H1 (cell line): ENCODE measurements at regions not wholly inside any gene's neighbourhood (a gene's known extent, or its start where the extent isn't known, plus 50 kb on each side); places are given as distances from the start of the nearest gene placed in this dataset.

Experiments used
- CTCF ChIA-PET: fragments of 300-600 bp; sonication (Branson Sonifier 250); formaldehyde crosslinking; loops from one replicate; lab custom pipeline; 2021; ENCODE audit not compliant: partially characterized antibody; lab: Charles Lee
- POLR2A ChIA-PET: fragments of 300-600 bp; sonication (Branson Sonifier 250); formaldehyde crosslinking; loops from one replicate; lab custom pipeline; 2021; ENCODE audit warnings: inconsistent platforms; ENCODE audit not compliant: partially characterized antibody; lab: Charles Lee
- DNase-seq, 2 experiments: peaks; one replicate each; pipeline versions ENCODE4 v3.0.0 to v3.0.0-alpha.2; 2010 to 2022; ENCODE audit warnings: low spot score in 2 of 2, low read depth in 1 of 2, mixed read lengths in 1 of 2
- FAIRE-seq: peaks from 2 replicates; lab custom pipeline; 2011; peaks lifted over from hg19 to GRCh38; lab: Jason Lieb, UNC
- H2AFZ ChIP-seq: 2 replicates; pipeline ENCODE4 v1.8.1; 2012; ENCODE audit warnings: low read length, inconsistent platforms
- H2AK5ac ChIP-seq: 2 replicates; pipeline ENCODE4 v1.6.1; 2013; ENCODE audit warnings: low read depth, low read length
- H2BK120ac ChIP-seq: replicated peaks from 2 replicates; pipeline ENCODE3; 2013; ENCODE audit warnings: low read depth, low read length, inconsistent platforms
- H2BK12ac ChIP-seq: 2 replicates; pipeline ENCODE4 v1.6.1; 2013; ENCODE audit warnings: low read depth, low read length
- H2BK15ac ChIP-seq: 2 replicates; pipeline ENCODE4 v1.6.1; 2013; ENCODE audit warnings: low read length
- H2BK20ac ChIP-seq: 2 replicates; pipeline ENCODE4 v1.6.1; 2013; ENCODE audit warnings: low read length
- H2BK5ac ChIP-seq: 2 replicates; pipeline ENCODE4 v1.6.1; 2013; ENCODE audit warnings: low read depth, low read length
- H3K14ac ChIP-seq: 2 replicates; pipeline ENCODE4 v1.6.1; 2013; ENCODE audit warnings: inconsistent platforms; ENCODE audit not compliant: insufficient read length
- H3K18ac ChIP-seq: 2 replicates; pipeline ENCODE4 v1.6.1; 2013; ENCODE audit warnings: low read length; ENCODE audit errors: extremely low read depth
- H3K23ac ChIP-seq: 2 replicates; pipeline ENCODE4 v1.6.1; 2013; ENCODE audit warnings: inconsistent platforms; ENCODE audit not compliant: insufficient read length
- H3K23me2 ChIP-seq: 2 replicates; pipeline ENCODE4 v1.6.1; 2013; ENCODE audit warnings: low read depth, low read length
- H3K27ac ChIP-seq: 2 replicates; pipeline ENCODE4 v1.6.1; 2011; ENCODE audit warnings: low read depth, low read length, inconsistent platforms
- H3K27me3 ChIP-seq, 4 experiments: replicated peaks in 1 of 4; 1 replicate in 1 of 4; 2 replicates in 3 of 4; pipeline versions ENCODE4 v1.6.1 to v1.8.1; 2011 to 2013; ENCODE audit warnings: low read length in 3 of 4, mild to moderate bottlenecking in 3 of 4, inconsistent platforms in 2 of 4, mixed read lengths in 2 of 4, moderate library complexity in 1 of 4; ENCODE audit not compliant: control insufficient read depth in 3 of 4, insufficient read depth in 3 of 4; ENCODE audit errors: extremely low read depth in 1 of 4
- H3K36me3 ChIP-seq, 4 experiments: 2 replicates each; pipeline versions ENCODE4 v1.6.1 to v1.8.1; 2011 to 2013; ENCODE audit warnings: mild to moderate bottlenecking in 4 of 4, low read length in 3 of 4, moderate library complexity in 2 of 4, control low read depth in 1 of 4, inconsistent platforms in 1 of 4; ENCODE audit not compliant: insufficient read depth in 4 of 4, control insufficient read depth in 2 of 4
- H3K4ac ChIP-seq: replicated peaks from 2 replicates; pipeline ENCODE3; 2013; ENCODE audit warnings: low read length, low read depth, mixed read lengths, inconsistent platforms; ENCODE audit not compliant: insufficient read length
- H3K4me1 ChIP-seq, 4 experiments: replicated peaks in 1 of 4; 1 replicate in 1 of 4; 2 replicates in 3 of 4; pipeline versions ENCODE4 v1.6.1 to v1.8.1; 2011 to 2013; ENCODE audit warnings: low read length in 3 of 4, inconsistent platforms in 2 of 4, mixed read lengths in 1 of 4; ENCODE audit not compliant: insufficient read depth in 4 of 4, control insufficient read depth in 3 of 4
- H3K4me2 ChIP-seq, 2 experiments: 2 replicates each; pipeline versions ENCODE4 v1.6.1 to v1.8.1; 2011 to 2013; ENCODE audit warnings: low read depth in 2 of 2, low read length in 2 of 2, control low read depth in 1 of 2, inconsistent platforms in 1 of 2, mild to moderate bottlenecking in 1 of 2; ENCODE audit not compliant: insufficient read depth in 1 of 2
- H3K4me3 ChIP-seq, 4 experiments: fragments of 200-600, 300-600 bp in 1 of 4; sonication (generic), shearing (Covaris generic), sonication (Bioruptor Twin) in 1 of 4; 2 replicates each; pipeline versions ENCODE4 v1.5.1 to v1.8.1; 2011 to 2016; ENCODE audit warnings: low read length in 4 of 4, low read depth in 3 of 4, control low read depth in 2 of 4, inconsistent platforms in 2 of 4, mild to moderate bottlenecking in 2 of 4, mixed read lengths in 1 of 4, moderate library complexity in 1 of 4; ENCODE audit not compliant: insufficient read depth in 2 of 4; ENCODE audit errors: extremely low read depth in 1 of 4
- H3K56ac ChIP-seq: replicated peaks from 2 replicates; pipeline ENCODE3; 2013; ENCODE audit warnings: low read depth, mild to moderate bottlenecking, mixed read lengths, low read length, inconsistent platforms; ENCODE audit not compliant: insufficient read length
- H3K79me1 ChIP-seq: 2 replicates; pipeline ENCODE4 v1.6.1; 2013; ENCODE audit warnings: low read depth, low read length, control low read depth
- H3K79me2 ChIP-seq, 2 experiments: 2 replicates each; pipeline versions ENCODE4 v1.6.1 to v1.8.1; 2012 to 2013; ENCODE audit warnings: low read length in 2 of 2, mild to moderate bottlenecking in 2 of 2, inconsistent platforms in 1 of 2; ENCODE audit not compliant: insufficient read depth in 2 of 2, control insufficient read depth in 1 of 2
- H3K9ac ChIP-seq, 4 experiments: replicated peaks in 1 of 4; 1 replicate in 1 of 4; 2 replicates in 3 of 4; pipeline versions ENCODE4 v1.6.1 to v1.8.1; 2011 to 2013; ENCODE audit warnings: low read depth in 3 of 4, low read length in 3 of 4, control low read depth in 2 of 4, mild to moderate bottlenecking in 2 of 4, moderate library complexity in 2 of 4, inconsistent platforms in 1 of 4; ENCODE audit errors: extremely low read depth in 1 of 4
- H3K9me3 ChIP-seq, 2 experiments: 2 replicates each; pipeline versions ENCODE4 v1.6.1 to v1.8.1; 2012 to 2013; ENCODE audit warnings: mild to moderate bottlenecking in 2 of 2, moderate library complexity in 2 of 2, control low read depth in 1 of 2, inconsistent platforms in 1 of 2, low read depth in 1 of 2, low read length in 1 of 2, mixed read lengths in 1 of 2; ENCODE audit not compliant: insufficient read depth in 2 of 2
- H4K20me1 ChIP-seq, 2 experiments: replicated peaks in 1 of 2; 2 replicates each; pipeline versions ENCODE3 to v1.8.1; 2011 to 2013; ENCODE audit warnings: inconsistent platforms in 2 of 2, low read length in 2 of 2, mild to moderate bottlenecking in 1 of 2; ENCODE audit not compliant: insufficient read depth in 2 of 2, control insufficient read depth in 1 of 2
- H4K5ac ChIP-seq: 2 replicates; pipeline ENCODE4 v1.6.1; 2013; ENCODE audit warnings: low read length, low read depth, mixed read lengths, inconsistent platforms; ENCODE audit not compliant: insufficient read length
- H4K8ac ChIP-seq: 2 replicates; pipeline ENCODE4 v1.8.0; 2013; ENCODE audit warnings: mild to moderate bottlenecking, moderate library complexity, low read length, inconsistent platforms; ENCODE audit not compliant: insufficient read depth; ENCODE audit errors: extremely low read depth
- H4K91ac ChIP-seq: replicated peaks from 2 replicates; pipeline ENCODE3; 2013; ENCODE audit warnings: low read length, mixed read lengths, inconsistent platforms; ENCODE audit not compliant: insufficient read length
- ATF3 ChIP-seq: IDR thresholded peaks from 2 replicates; pipeline ENCODE4 v1.6.1; 2011; ENCODE audit warnings: low read depth, mild to moderate bottlenecking, low read length; ENCODE audit not compliant: insufficient read depth
- BACH1 ChIP-seq: IDR thresholded peaks from 2 replicates; pipeline ENCODE4 v1.6.1; 2012; ENCODE audit warnings: low read length, improper control_type of control experiment
- CHD2 ChIP-seq: IDR thresholded peaks from 2 replicates; pipeline ENCODE4 v1.6.1; 2012; ENCODE audit warnings: low read length, improper control_type of control experiment
- CREB1 ChIP-seq: IDR thresholded peaks from 2 replicates; pipeline ENCODE4 v1.6.1; 2012; ENCODE audit warnings: inconsistent platforms
- HDAC2 ChIP-seq, 2 experiments: fragments of 300-600 bp in 1 of 2; sonication (generic) in 1 of 2; IDR thresholded peaks; 2 replicates each; pipeline ENCODE4 v1.6.1; 2011 to 2012; ENCODE audit warnings: low read depth in 2 of 2, low read length in 2 of 2, mild to moderate bottlenecking in 2 of 2, moderate library complexity in 2 of 2, borderline replicate concordance in 1 of 2, inconsistent platforms in 1 of 2
- JUN ChIP-seq: IDR thresholded peaks from 2 replicates; pipeline ENCODE4 v1.6.1; 2011; ENCODE audit warnings: low read depth, mild to moderate bottlenecking, improper control_type of control experiment, low read length
- MAFK ChIP-seq: IDR thresholded peaks from 2 replicates; pipeline ENCODE4 v1.6.1; 2012; ENCODE audit warnings: low read depth, mild to moderate bottlenecking, improper control_type of control experiment, low read length
- SRF ChIP-seq: IDR thresholded peaks from 2 replicates; pipeline ENCODE4 v1.6.1; 2011; ENCODE audit warnings: mild to moderate bottlenecking, low read depth, low read length, moderate library complexity
- SUZ12 ChIP-seq: fragments of 200-600 bp; sonication (generic); IDR thresholded peaks from 2 replicates; pipeline ENCODE4 v1.6.1; 2012; ENCODE audit warnings: mild to moderate bottlenecking, inconsistent platforms, low read length, moderate library complexity, mixed read lengths
- WGBS, 2 experiments: shearing (Covaris generic) in 1 of 2; methylation state at CpG; one replicate each; pipeline versions ENCODE4 v1.1.6 to v1.1.7; 2013 to 2015; ENCODE audit warnings: low lambda C conversion rate in 2 of 2, mixed read lengths in 2 of 2, inconsistent platforms in 1 of 2, low coverage in 1 of 2, missing lambda C conversion rate in 1 of 2; ENCODE audit not compliant: insufficient replicate concordance in 2 of 2, insufficient coverage in 1 of 2, insufficient read length in 1 of 2; ENCODE audit errors: extremely low coverage in 1 of 2, missing lambda C conversion rate in 1 of 2; 5-methylcytosine and 5-hydroxymethylcytosine counted together

- Histone ChIP-seq H3K79me2 (no peaks in the 10 kb centered on the region), H3K79me1 (no peaks in the 10 kb centered on the region), H2AK5ac (no peak overlapping the region), H2BK20ac (no peak overlapping the region), H3K4ac (no peak overlapping the region), H2AFZ (no peak overlapping the region), H3K36me3 (no peaks in the 10 kb centered on the region), H3K9ac (no peak overlapping the region), H3K56ac (no peak overlapping the region), H4K20me1 (no peaks in the 10 kb centered on the region), H3K23ac (no peak overlapping the region), H3K4me2 (no peak overlapping the region), H2BK15ac (no peak overlapping the region), H3K27ac (no peak overlapping the region), H3K9me3 (no peaks in the 10 kb centered on the region), H2BK120ac (no peak overlapping the region), H4K8ac (no peak overlapping the region), H3K14ac (no peak overlapping the region), H2BK5ac (no peak overlapping the region), H3K4me1 (no peaks in the 10 kb centered on the region), H3K23me2 (no peaks in the 10 kb centered on the region), H4K91ac (no peak overlapping the region), H2BK12ac (no peak overlapping the region), H3K4me3 (no peak overlapping the region), H3K18ac (no peak overlapping the region), H4K5ac (no peak overlapping the region), H3K27me3 (no peaks in the 10 kb centered on the region)
- 95% methylated on average over 3 of the region's 4 CpGs; no CpG with 5 or more reads in 1 of the 2 experiments for WGBS, 2 experiments
- ChIA-PET POLR2A (no interaction called here), CTCF (no interaction called here)
- FAIRE-seq (no peak), DNase-seq (no peak)
- TF ChIP-seq HDAC2 (IDR thresholded peaks at IDR 0.05; ENCODE audit: borderline replicate concordance in 1 of 2, low read depth in 2 of 2, low read length in 2 of 2) (no peak), CHD2 (no peak), BACH1 (no peak), JUN (no peak), SRF (no peak), ATF3 (no peak), CREB1 (no peak), SUZ12 (no peak), MAFK (no peak)
Observed at GRCh38 chrX:26347171-26347570, 131.2 kb downstream of the MAGEB5 start.
